Cardiac muscle cell (in vitro differentiated cells and primary cell): ENCODE measurements at regions not wholly inside any gene's neighbourhood (a gene's known extent, or its start where the extent isn't known, plus 50 kb on each side); places are given as distances from the start of the nearest gene placed in this dataset.

Experiments used
- DNase-seq, 2 donors: peaks; one replicate each; pipeline versions ENCODE4 v3.0.0 to v3.0.0-alpha.2; 2010 to 2017; ENCODE audit warnings: low read depth in 1 of 2, low spot score in 1 of 2
- H3K27ac ChIP-seq: fragments of 200-600 bp; sonication (generic); 2 replicates; pipeline ENCODE4 v1.5.1; 2016
- H3K27me3 ChIP-seq: fragments of 200-600 bp; sonication (generic); 2 replicates; pipeline ENCODE4 v1.6.0; 2016; ENCODE audit warnings: control low read depth
- H3K36me3 ChIP-seq: fragments of 200-600 bp; sonication (generic); 2 replicates; pipeline ENCODE4 v1.5.1; 2016; ENCODE audit warnings: control low read depth
- H3K4me1 ChIP-seq: fragments of 200-600 bp; sonication (generic); 2 replicates; pipeline ENCODE4 v1.8.1; 2017; ENCODE audit warnings: low read depth, mild to moderate bottlenecking, mixed run types
- H3K4me3 ChIP-seq: fragments of 200-600 bp; sonication (generic); 2 replicates; pipeline ENCODE4 v1.5.1; 2016; ENCODE audit warnings: mild to moderate bottlenecking
- H3K9me3 ChIP-seq: fragments of 200-600 bp; sonication (generic); 2 replicates; pipeline ENCODE4 v1.5.1; 2017; ENCODE audit warnings: low read depth, mild to moderate bottlenecking, control low read depth
- TF ChIP-seq, protein P1 (sequence below): IDR thresholded peaks from 2 replicates; pipeline ENCODE4 v1.5.1; 2012; ENCODE audit warnings: low read depth, mild to moderate bottlenecking, low read length

GRCh38 chrX:7252013-7252610 is 104.2 kb upstream of the PUDP start:
- no peaks in the 10 kb centered on the region for H3K36me3 ChIP-seq
- TF ChIP-seq, protein P1, sequence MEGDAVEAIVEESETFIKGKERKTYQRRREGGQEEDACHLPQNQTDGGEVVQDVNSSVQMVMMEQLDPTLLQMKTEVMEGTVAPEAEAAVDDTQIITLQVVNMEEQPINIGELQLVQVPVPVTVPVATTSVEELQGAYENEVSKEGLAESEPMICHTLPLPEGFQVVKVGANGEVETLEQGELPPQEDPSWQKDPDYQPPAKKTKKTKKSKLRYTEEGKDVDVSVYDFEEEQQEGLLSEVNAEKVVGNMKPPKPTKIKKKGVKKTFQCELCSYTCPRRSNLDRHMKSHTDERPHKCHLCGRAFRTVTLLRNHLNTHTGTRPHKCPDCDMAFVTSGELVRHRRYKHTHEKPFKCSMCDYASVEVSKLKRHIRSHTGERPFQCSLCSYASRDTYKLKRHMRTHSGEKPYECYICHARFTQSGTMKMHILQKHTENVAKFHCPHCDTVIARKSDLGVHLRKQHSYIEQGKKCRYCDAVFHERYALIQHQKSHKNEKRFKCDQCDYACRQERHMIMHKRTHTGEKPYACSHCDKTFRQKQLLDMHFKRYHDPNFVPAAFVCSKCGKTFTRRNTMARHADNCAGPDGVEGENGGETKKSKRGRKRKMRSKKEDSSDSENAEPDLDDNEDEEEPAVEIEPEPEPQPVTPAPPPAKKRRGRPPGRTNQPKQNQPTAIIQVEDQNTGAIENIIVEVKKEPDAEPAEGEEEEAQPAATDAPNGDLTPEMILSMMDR, result no peak
- DNase-seq, result no peak
- H3K4me1 ChIP-seq, result no peaks in the 10 kb centered on the region
- no peaks in the 10 kb centered on the region for H3K9me3 ChIP-seq
- no peak overlapping the region for H3K4me3 ChIP-seq
- no peak overlapping the region for H3K27ac ChIP-seq
- H3K27me3 ChIP-seq, result no peaks in the 10 kb centered on the region

- no peaks in the 10 kb centered on the region for H3K36me3 ChIP-seq
- H3K4me3 ChIP-seq, result no peak overlapping the region
- H3K4me1 ChIP-seq, result no peaks in the 10 kb centered on the region
- no peaks in the 10 kb centered on the region for H3K9me3 ChIP-seq
- H3K27me3 ChIP-seq, result no peaks in the 10 kb centered on the region
- H3K27ac ChIP-seq, result no peak overlapping the region
- TF ChIP-seq, protein P1, result no peak
- DNase-seq, result no peak
These were observed 99.4 kb upstream of the PUDP start for GRCh38 chrX:7247346-7247745.

DNA sequence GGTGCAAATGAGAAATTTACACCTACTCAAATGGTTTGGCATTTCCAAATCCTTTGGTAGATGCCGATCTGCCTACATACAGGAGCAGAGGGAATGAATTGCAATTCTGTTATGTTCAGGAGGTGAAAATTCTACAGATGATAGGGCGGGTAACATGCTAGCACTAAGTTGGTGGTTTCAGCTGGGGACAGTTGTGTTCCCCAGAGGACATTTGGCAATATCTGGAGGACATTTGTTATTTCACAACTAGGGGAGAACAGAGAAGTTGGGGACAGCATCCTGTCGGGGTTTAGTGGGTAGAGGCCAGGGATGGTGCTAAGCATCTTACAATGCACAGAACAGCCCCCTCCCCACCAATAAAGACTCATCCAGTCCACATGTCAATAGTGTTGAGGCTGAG is 96.5 kb upstream of the PUDP start:
- H3K36me3 ChIP-seq, result no peaks in the 10 kb centered on the region

DNA sequence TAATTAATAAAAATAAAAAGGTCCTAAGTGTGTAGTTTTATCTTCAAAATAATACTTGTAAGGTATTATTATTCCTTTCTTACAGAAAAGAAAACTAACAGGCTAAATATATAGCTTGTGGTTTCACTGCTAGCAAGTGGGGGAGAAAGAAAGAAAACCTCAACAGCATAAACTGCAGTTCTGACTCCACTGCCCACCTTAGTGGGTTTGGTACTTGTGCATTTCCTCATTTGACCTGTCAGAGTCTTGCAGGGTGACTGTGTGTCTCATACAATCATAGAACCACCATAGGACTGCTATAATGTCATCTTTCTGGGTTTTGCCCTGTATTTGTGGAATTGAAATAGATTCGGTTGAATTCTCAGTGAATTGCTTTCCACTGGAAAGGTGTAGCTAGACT is 94.7 kb upstream of the PUDP start:
- no peaks in the 10 kb centered on the region for H3K4me1 ChIP-seq
- TF ChIP-seq, protein P1, result no peak
- no peaks in the 10 kb centered on the region for H3K36me3 ChIP-seq
- no peaks in the 10 kb centered on the region for H3K27me3 ChIP-seq
- H3K27ac ChIP-seq, result no peak overlapping the region
- no peak overlapping the region for H3K4me3 ChIP-seq
- H3K9me3 ChIP-seq, result no peaks in the 10 kb centered on the region
- no peak for DNase-seq

More for the DNA sequence above, 96.5 kb upstream of the PUDP start:
- Histone ChIP-seq H3K27me3 (no peaks in the 10 kb centered on the region), H3K4me1 (no peaks in the 10 kb centered on the region), H3K27ac (no peak overlapping the region), H3K9me3 (no peaks in the 10 kb centered on the region), H3K4me3 (no peak overlapping the region)
- TF ChIP-seq, protein P1, result no peak
- DNase-seq, result no peak

- H3K27me3 ChIP-seq, result no peaks in the 10 kb centered on the region
- no peak overlapping the region for H3K4me3 ChIP-seq
- H3K9me3 ChIP-seq, result no peaks in the 10 kb centered on the region
- no peaks in the 10 kb centered on the region for H3K4me1 ChIP-seq
- TF ChIP-seq, protein P1, result no peak
- no peak overlapping the region for H3K27ac ChIP-seq
- no peaks in the 10 kb centered on the region for H3K36me3 ChIP-seq
- DNase-seq, result no peak
These were observed 93.0 kb upstream of the PUDP start for GRCh38 chrX:7240929-7241328.
